Colon (tissue), 2 donors: ENCODE measurements at regions not wholly inside any gene's neighbourhood (a gene's known extent, or its start where the extent isn't known, plus 50 kb on each side); places are given as distances from the start of the nearest gene placed in this dataset.

ENCODE experiments used
- FAIRE-seq: peaks from 2 replicates; lab custom pipeline; 2012; peaks lifted over from hg19 to GRCh38; lab: Jason Lieb, UNC
- donor health status: control.
- donor health status: control.

- FAIRE-seq, result no peak
Measured at GRCh38 chr2:19545507-19545906, 187.1 kb upstream of the OSR1 start.

DNA sequence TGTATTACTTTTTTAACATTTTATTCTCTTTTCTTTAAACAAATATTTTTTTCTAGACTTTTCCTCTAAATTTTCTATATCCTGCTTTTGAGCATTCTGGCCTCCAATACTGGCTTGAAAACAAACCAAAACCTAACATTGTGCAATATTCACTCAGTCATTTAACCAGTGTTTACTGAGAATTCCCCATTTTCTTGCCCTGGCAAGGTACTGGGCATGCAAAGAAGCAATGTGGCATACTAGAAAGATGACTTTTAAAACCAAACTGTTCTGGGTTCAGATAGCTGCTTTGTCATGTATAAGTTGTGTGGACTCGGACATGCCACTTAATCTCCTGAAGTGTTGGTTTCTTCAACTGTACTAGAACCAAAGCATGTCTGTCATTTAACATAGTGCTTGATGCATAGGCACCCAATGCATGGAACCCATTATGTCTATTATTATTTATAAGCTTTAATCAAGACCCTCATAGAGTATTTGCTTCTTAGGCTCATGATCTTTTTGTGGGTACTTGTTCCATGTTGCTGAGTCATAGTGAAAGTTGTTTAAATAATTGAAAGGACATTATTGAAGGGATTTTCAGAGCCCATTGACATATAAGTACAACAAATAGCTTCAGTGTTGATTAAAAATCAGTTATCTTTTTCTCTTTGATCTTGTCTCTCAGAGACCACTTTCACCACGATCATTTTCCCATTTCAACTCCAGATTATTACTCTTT, 185.4 kb upstream of the OSR1 start:
- FAIRE-seq, result no peak

- no peak for FAIRE-seq
Measured at GRCh38 chr2:19542796-19543662, 184.6 kb upstream of the OSR1 start.

GRCh38 chr2:19541884-19542283, 183.5 kb upstream of the OSR1 start:
- FAIRE-seq, result no peak

GRCh38 chr2:19540739-19541525, 182.5 kb upstream of the OSR1 start:
- FAIRE-seq, result no peak

- FAIRE-seq, result peak; percentile 60
Measured at GRCh38 chr2:19538411-19538963, 180.1 kb upstream of the OSR1 start.

DNA sequence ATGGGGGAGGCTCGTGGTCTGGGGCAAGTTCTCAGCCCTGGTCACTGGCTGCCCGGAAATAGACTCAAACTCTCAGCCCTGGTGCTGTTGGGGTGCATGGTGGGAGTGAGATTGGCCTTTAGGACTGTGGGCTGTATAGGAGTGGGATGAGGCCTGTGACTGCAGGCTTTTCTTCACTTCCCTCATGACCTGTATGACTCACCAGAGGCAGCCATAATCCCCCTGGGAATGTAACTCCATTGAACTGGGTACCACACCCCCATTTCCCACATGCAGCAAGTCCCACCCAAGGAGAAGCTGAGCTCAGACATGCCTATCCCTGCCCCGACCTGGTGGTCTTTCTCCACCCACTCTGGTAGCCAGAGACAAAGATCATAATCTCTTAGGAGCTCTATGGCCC, 177.7 kb upstream of the OSR1 start:
- no peak for FAIRE-seq

GRCh38 chr2:19532547-19533196, 174.2 kb upstream of the OSR1 start:
- FAIRE-seq, result no peak

DNA sequence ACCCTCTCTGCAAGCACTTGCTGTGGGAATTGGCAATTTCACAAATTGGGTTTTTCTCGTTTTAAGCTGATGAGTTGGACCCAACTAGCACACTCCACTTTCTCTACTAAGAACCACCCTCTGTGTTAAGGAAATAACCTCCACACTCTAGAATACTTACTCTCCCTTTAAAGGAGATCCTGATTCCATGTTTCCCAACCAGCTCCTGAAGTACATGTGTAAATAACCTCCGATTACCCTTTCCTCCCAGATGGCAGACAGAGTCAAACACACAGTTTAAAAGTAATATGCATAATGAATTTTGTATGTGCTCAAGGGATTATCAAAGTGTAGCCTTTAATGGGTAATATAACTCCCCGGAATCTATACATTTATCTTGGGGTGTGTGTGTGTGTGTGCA, 171.3 kb upstream of the OSR1 start:
- FAIRE-seq, result no peak

DNA sequence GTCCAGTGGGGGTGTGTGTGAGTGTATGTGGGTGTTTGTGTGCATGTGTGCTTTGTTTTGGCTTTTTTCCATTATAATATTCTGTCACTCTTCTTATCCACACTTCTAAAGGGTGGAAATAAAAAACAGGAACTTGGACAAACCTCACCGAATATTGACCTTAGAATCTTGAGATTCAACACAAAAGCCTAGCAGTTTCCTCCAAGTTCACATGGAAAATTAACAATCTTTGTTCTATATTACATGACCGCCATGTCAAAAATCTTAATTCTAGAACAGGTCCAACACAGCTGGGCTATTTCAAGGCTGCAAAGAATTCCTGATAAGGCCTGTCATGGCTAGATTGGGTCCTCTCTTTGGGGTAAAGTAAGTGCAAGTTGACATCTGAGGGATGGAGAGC, 169.3 kb upstream of the OSR1 start:
- FAIRE-seq, result no peak

DNA sequence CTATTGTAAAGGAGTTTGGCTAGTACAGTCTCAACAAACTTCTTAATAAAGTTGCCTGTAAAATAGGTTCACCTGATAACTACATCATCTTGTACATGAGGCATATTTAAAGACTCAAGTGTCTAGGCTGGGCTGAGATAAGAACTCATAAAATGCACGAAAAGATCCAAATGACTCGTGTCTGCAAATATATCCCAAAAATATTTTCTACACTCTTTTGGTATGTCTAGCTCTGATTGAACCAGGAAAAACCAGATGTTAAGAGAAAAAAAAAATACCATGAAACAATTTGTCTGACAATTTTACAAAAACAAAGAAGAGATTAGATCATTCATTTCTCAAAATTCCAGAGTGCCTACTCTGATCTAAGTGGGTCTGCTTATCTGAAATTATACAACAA, 166.9 kb upstream of the OSR1 start:
- FAIRE-seq, result no peak

GRCh38 chr2:19519045-19519444, 160.6 kb upstream of the OSR1 start:
- no peak for FAIRE-seq

DNA sequence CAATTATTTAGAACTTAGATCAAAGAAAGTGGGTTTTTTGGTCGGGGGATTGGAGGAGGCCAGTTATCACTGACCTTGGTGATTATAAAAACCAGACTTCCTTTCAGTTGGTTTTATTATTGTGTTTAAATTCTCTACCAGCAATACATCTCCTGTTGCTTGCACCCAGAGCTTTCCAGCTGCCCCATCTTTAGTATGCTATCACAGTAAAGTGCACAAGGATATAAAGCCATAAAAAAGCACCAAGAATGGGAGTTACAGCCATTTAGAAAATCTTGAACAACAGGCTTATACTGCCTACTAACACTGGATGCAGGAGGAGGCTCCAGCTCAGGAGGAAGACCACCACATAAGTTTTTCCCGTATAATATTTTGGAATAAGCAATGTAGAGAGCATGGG, 148.7 kb upstream of the OSR1 start:
- no peak for FAIRE-seq

DNA sequence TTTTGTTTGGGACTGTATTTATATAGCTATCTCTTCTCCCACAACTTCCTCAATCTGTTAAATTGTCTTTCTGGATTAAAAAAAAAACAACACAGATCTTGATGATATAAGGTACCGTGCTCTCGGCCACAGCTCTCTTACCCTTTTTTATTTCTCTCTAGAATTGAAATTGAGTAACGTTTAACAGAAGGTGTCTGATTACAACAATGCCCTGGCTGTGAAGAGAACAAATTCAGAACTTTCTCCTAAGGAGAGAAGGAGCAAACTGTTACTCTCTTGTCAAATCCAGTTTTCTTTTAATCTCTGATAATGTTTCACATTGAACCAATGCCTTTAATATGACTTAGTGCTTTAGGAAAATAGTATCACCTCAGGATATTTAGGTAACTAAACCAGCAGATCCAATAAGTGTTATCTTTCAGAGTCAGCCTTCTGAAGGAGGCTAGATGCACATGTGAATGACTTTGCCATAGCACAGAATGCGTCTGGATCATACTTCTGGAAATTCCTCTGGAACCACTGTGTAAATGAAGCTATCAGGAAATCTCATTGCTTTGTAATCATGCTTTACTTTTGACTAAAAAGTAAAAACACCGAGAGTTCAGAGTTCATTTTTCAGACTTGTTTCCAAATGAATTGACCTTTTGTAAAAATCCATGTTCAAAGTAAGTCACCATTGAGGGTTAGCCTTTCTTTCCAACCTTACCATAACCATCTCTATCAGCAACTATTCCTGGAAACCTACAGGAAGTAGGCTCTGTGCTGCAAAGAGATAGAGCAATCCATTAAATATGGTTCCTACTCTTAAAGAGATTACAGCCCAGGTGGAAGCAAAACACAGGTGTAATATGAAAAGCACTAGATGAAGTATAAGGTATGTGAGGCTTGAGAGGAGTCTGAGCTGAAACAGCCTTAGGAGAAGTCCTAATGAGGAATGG, 147.0 kb upstream of the OSR1 start:
- no peak for FAIRE-seq

- FAIRE-seq, result no peak
Measured at GRCh38 chr2:19504400-19505198, 146.2 kb upstream of the OSR1 start.

DNA sequence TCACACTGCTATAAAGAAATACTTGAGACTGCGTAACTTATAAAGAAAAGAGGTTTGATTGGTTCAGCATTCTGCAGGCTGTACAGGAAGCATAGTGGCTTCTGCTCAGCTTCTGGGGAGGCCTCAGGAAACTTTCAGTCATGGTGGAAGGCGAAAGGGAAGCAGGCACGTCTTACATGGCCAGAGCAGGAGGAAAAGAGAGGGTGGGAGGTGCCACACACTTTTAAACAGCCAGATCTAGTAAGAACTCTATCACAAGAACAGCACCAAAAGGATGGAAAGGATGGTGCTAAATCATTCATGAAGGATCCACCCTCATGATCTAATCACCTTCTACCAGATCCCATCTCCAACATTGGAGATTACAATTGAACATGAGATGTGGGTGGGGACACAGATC, 145.5 kb upstream of the OSR1 start:
- no peak for FAIRE-seq

GRCh38 chr2:19503406-19503805, 145.0 kb upstream of the OSR1 start:
- FAIRE-seq, result no peak

DNA sequence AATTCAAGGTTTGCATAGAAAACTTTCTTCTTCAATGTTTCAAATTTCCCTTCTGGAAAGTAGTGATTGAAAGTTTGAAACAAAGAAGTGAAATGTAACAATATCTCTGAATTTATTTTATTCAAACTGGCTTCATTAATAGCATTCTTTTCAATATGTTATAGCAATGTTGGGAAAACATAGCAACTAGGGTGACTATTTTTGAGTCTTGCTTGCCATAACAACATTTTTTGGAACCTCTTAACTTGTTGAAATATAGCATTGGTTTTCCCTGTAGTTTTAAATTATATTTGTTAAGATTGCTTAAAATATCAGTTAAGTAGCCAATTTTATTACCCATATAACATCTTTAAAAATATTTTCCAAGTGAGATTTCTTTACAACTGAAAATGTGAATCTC, 141.7 kb upstream of the OSR1 start:
- no peak for FAIRE-seq

- no peak for FAIRE-seq
Measured at GRCh38 chr2:19496646-19497045, 138.2 kb upstream of the OSR1 start.

- no peak for FAIRE-seq
Measured at GRCh38 chr2:19494241-19494640, 135.8 kb upstream of the OSR1 start.
